Kidney epithelial cell (primary cell): ENCODE measurements at regions not wholly inside any gene's neighbourhood (a gene's known extent, or its start where the extent isn't known, plus 50 kb on each side); places are given as distances from the start of the nearest gene placed in this dataset.

Experiments
- DNase-seq: peaks from one replicate; pipeline ENCODE4 v3.0.0-alpha.2; 2010; ENCODE audit warnings: low read depth
- H3K27me3 ChIP-seq: 2 replicates; pipeline ENCODE4 v1.6.0; 2011; ENCODE audit warnings: low read length; ENCODE audit not compliant: control insufficient read depth, insufficient read depth
- H3K36me3 ChIP-seq: 2 replicates; pipeline ENCODE4 v1.5.1; 2011; ENCODE audit warnings: low read length; ENCODE audit not compliant: control insufficient read depth, insufficient read depth
- H3K4me3 ChIP-seq: 2 replicates; pipeline ENCODE4 v1.5.1; 2011; ENCODE audit warnings: low read depth, mild to moderate bottlenecking, control low read depth, low read length
- CTCF ChIP-seq: IDR thresholded peaks from 2 replicates; pipeline ENCODE4 v1.5.1; 2011; ENCODE audit warnings: mild to moderate bottlenecking, moderate library complexity, low read length, control low read depth, inconsistent platforms; ENCODE audit not compliant: insufficient read depth, poor library complexity, severe bottlenecking

- Histone ChIP-seq H3K4me3 (no peak overlapping the region), H3K36me3 (no peaks in the 10 kb centered on the region), H3K27me3 (peaks cover 4% of the 10 kb centered on the region)
- TF ChIP-seq CTCF: no peak
- no peak for DNase-seq
These were observed 285.3 kb upstream of the CDH4 start for GRCh38 chr20:60966766-60967165.

GRCh38 chr20:60967431-60968316, 284.4 kb upstream of the CDH4 start:
- no peak for TF ChIP-seq CTCF
- Histone ChIP-seq H3K4me3 (no peak overlapping the region), H3K36me3 (no peaks in the 10 kb centered on the region), H3K27me3 (peaks cover 4% of the 10 kb centered on the region)
- DNase-seq: no peak

GRCh38 chr20:60968853-60969720, 283.0 kb upstream of the CDH4 start:
- no peak for TF ChIP-seq CTCF
- DNase-seq: no peak
- Histone ChIP-seq H3K36me3 (no peaks in the 10 kb centered on the region), H3K4me3 (no peak overlapping the region), H3K27me3 (peaks cover 4% of the 10 kb centered on the region)

GRCh38 chr20:60970601-60971000, 281.5 kb upstream of the CDH4 start:
- Histone ChIP-seq H3K27me3 (peaks cover 4% of the 10 kb centered on the region), H3K36me3 (no peaks in the 10 kb centered on the region), H3K4me3 (no peak overlapping the region)
- DNase-seq: no peak
- TF ChIP-seq CTCF: no peak

GRCh38 chr20:60974022-60974421, 278.0 kb upstream of the CDH4 start:
- TF ChIP-seq CTCF: no peak
- DNase-seq: no peak
- Histone ChIP-seq H3K27me3 (no peaks in the 10 kb centered on the region), H3K36me3 (no peaks in the 10 kb centered on the region), H3K4me3 (no peak overlapping the region)
